ENCODE measurements at regions not wholly inside any gene's neighbourhood (a gene's known extent, or its start where the extent isn't known, plus 50 kb on each side); places are given as distances from the start of the nearest gene placed in this dataset.

- TF ChIP-seq, protein P1, sequence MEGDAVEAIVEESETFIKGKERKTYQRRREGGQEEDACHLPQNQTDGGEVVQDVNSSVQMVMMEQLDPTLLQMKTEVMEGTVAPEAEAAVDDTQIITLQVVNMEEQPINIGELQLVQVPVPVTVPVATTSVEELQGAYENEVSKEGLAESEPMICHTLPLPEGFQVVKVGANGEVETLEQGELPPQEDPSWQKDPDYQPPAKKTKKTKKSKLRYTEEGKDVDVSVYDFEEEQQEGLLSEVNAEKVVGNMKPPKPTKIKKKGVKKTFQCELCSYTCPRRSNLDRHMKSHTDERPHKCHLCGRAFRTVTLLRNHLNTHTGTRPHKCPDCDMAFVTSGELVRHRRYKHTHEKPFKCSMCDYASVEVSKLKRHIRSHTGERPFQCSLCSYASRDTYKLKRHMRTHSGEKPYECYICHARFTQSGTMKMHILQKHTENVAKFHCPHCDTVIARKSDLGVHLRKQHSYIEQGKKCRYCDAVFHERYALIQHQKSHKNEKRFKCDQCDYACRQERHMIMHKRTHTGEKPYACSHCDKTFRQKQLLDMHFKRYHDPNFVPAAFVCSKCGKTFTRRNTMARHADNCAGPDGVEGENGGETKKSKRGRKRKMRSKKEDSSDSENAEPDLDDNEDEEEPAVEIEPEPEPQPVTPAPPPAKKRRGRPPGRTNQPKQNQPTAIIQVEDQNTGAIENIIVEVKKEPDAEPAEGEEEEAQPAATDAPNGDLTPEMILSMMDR (IDR thresholded peaks at IDR 0.05; ENCODE audit: low read depth, low read length): no peak
- TF ChIP-seq POLR2A (IDR thresholded peaks at IDR 0.05; ENCODE audit: extremely low read depth, insufficient read length): no peak
Measured at GRCh38 chr15:77816983-77817382, 184.3 kb upstream of the LINGO1 start.

Measured in NB4 (cell line).